PFSK-1 (cell line): ENCODE measurements at regions not wholly inside any gene's neighbourhood (a gene's known extent, or its start where the extent isn't known, plus 50 kb on each side); places are given as distances from the start of the nearest gene placed in this dataset.

Source experiments
- FOXP2 ChIP-seq: optimal IDR thresholded peaks from 2 replicates; pipeline ENCODE3; 2011; ENCODE audit warnings: borderline replicate concordance, control low read depth, inconsistent platforms; ENCODE audit not compliant: insufficient read depth; ENCODE audit errors: extremely low read length, extremely low read depth
- POLR2AphosphoS5 ChIP-seq: IDR thresholded peaks from 2 replicates; pipeline ENCODE4 v1.6.1; 2012; ENCODE audit warnings: low read depth, mild to moderate bottlenecking, control low read depth, low read length, moderate library complexity
- REST ChIP-seq, 2 experiments: IDR thresholded peaks; 2 replicates each; pipeline versions ENCODE4 v1.6.1 to v1.8.0; 2011 to 2012; ENCODE audit warnings: low read depth in 2 of 2, low read length in 2 of 2, control low read depth in 1 of 2, inconsistent platforms in 1 of 2, mild to moderate bottlenecking in 1 of 2, moderate library complexity in 1 of 2; ENCODE audit not compliant: insufficient read depth in 1 of 2
- SIN3A ChIP-seq: IDR thresholded peaks from 2 replicates; pipeline ENCODE4 v1.6.1; 2012; ENCODE audit warnings: mild to moderate bottlenecking, low read length, moderate library complexity, borderline replicate concordance; ENCODE audit not compliant: insufficient read depth
- TAF1 ChIP-seq: IDR thresholded peaks from 2 replicates; pipeline ENCODE4 v1.6.1; 2012; ENCODE audit warnings: low read length, control low read depth, borderline replicate concordance; ENCODE audit not compliant: insufficient read depth

- no peak for TF ChIP-seq REST (IDR thresholded peaks at IDR 0.05; ENCODE audit: insufficient read depth in 1 of 2, low read depth in 2 of 2, low read length in 2 of 2)
- no peak for TF ChIP-seq FOXP2
- no peak; the same call in 1 of the 2 replicates for TF ChIP-seq POLR2AphosphoS5
- no peak for TF ChIP-seq TAF1
- TF ChIP-seq SIN3A, result 0 out of 2 replicates have a peak, but pooled peaks have one; percentile 42
These were observed 114.9 kb downstream of the QPCT start for GRCh38 chr2:37459095-37459981.

- TF ChIP-seq FOXP2, result no peak
- no peak for TF ChIP-seq SIN3A
- TF ChIP-seq POLR2AphosphoS5, result no peak
- TF ChIP-seq REST (IDR thresholded peaks at IDR 0.05; ENCODE audit: insufficient read depth in 1 of 2, low read depth in 2 of 2, low read length in 2 of 2), result no peak
- peak; percentile 7; the same call in 1 of the 2 replicates for TF ChIP-seq TAF1
These were observed 116.4 kb downstream of the QPCT start for GRCh38 chr2:37460896-37461229.

- TF ChIP-seq FOXP2 (no peak), SIN3A (no peak), REST (IDR thresholded peaks at IDR 0.05; ENCODE audit: insufficient read depth in 1 of 2, low read depth in 2 of 2, low read length in 2 of 2) (no peak), POLR2AphosphoS5 (no peak), TAF1 (no peak)
These were observed 119.6 kb downstream of the QPCT start for GRCh38 chr2:37464067-37464466.

DNA sequence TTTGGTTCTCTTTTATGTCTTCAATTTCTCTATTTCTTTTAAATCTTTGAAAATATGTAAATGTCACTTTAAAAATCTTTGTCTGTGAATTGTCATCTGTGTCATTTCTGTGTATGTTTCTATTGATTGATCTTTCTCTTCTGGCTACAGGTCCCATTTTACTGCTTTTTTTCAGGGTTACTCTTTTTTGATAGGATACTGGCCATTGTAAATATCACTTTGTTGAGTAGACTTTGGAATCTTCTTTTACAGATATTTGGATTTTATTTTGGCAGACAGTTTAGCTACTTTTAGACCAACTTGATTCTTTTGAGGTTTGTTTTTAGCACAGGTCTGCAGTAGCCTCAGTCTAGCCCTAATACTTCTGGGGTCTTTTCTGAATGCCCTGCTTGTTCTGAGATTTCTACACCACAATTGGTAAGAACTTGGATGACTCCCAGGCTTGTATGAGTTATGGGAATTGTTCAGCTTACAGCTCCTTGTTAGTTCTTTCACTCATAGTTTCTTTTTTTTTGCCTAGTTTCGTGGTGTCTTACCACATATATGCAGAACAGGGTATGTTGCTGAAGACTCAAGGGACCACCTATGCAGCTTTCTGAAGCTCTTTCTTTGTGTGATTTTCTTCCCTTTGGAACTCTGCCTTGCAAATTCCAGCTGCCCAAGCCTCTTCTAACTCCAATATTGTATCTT is 122.2 kb downstream of the QPCT start:
- TF ChIP-seq SIN3A (no peak), TAF1 (no peak), REST (IDR thresholded peaks at IDR 0.05; ENCODE audit: insufficient read depth in 1 of 2, low read depth in 2 of 2, low read length in 2 of 2) (no peak), POLR2AphosphoS5 (no peak), FOXP2 (no peak)
